HG02623 (cell line): ENCODE measurements at regions not wholly inside any gene's neighbourhood (a gene's known extent, or its start where the extent isn't known, plus 50 kb on each side); places are given as distances from the start of the nearest gene placed in this dataset.
A peak's percentile ranks its signal among the peaks of the same experiment; 100 is the strongest.

ENCODE experiments used
- ATAC-seq: cut with Tn5 transposase; IDR thresholded peaks from one replicate; pipeline ENCODE4 v1.9.1; 2021; ENCODE audit warnings: moderate library complexity; ENCODE audit not compliant: unreplicated experiment

- ATAC-seq: no peak
Measured at GRCh38 chr6:149261364-149262040, 56.0 kb upstream of the TAB2 start.

GRCh38 chr6:149263321-149263720 is 54.2 kb upstream of the TAB2 start:
- no peak for ATAC-seq

GRCh38 chr6:149264629-149265028 is 52.9 kb upstream of the TAB2 start:
- ATAC-seq: no peak

- no peak for ATAC-seq
Measured at GRCh38 chr6:149265945-149266344, 51.6 kb upstream of the TAB2 start.

GRCh38 chr6:149266659-149267058 is 50.9 kb upstream of the TAB2 start:
- ATAC-seq: peak; percentile 82

GRCh38 chr6:149267072-149267471 is 50.4 kb upstream of the TAB2 start:
- ATAC-seq: no peak

GRCh38 chr6:149267513-149268043 is 49.9 kb upstream of the TAB2 start:
- no peak for ATAC-seq
